ENCODE measurements at regions not wholly inside any gene's neighbourhood (a gene's known extent, or its start where the extent isn't known, plus 50 kb on each side); places are given as distances from the start of the nearest gene placed in this dataset.

GRCh38 chr14:98350213-98350612 is 921.8 kb downstream of the BCL11B start:
- Histone ChIP-seq H3K9me3 (ENCODE audit: severe bottlenecking) (no peaks in the 10 kb centered on the region), H3K27me3 (ENCODE audit: insufficient read depth, poor library complexity, severe bottlenecking) (no peaks in the 10 kb centered on the region), H3K27ac (ENCODE audit: poor library complexity, severe bottlenecking) (no peak overlapping the region), H3K4me1 (ENCODE audit: insufficient read depth, poor library complexity, severe bottlenecking) (peaks cover 4% of the 10 kb centered on the region), H3K36me3 (ENCODE audit: low read depth) (no peaks in the 10 kb centered on the region), H3K4me3 (ENCODE audit: severe bottlenecking) (no peak overlapping the region)
- DNase-seq (ENCODE audit: low spot score) = no peak
- TF ChIP-seq CTCF (IDR thresholded peaks at IDR 0.05; ENCODE audit: poor library complexity, severe bottlenecking) = no peak
- ATAC-seq (ENCODE audit: low read depth) = no peak

- Histone ChIP-seq H3K27ac (ENCODE audit: poor library complexity, severe bottlenecking) (no peak overlapping the region), H3K27me3 (ENCODE audit: insufficient read depth, poor library complexity, severe bottlenecking) (no peaks in the 10 kb centered on the region), H3K36me3 (ENCODE audit: low read depth) (no peaks in the 10 kb centered on the region), H3K9me3 (ENCODE audit: severe bottlenecking) (no peaks in the 10 kb centered on the region), H3K4me1 (ENCODE audit: insufficient read depth, poor library complexity, severe bottlenecking) (peaks cover 17% of the 10 kb centered on the region), H3K4me3 (ENCODE audit: severe bottlenecking) (no peak overlapping the region)
- TF ChIP-seq CTCF (IDR thresholded peaks at IDR 0.05; ENCODE audit: poor library complexity, severe bottlenecking) = no peak
- ATAC-seq (ENCODE audit: low read depth) = no peak
- DNase-seq (ENCODE audit: low spot score) = no peak
Observed at GRCh38 chr14:98364961-98365360, 907.0 kb downstream of the BCL11B start.

GRCh38 chr14:98366429-98366828 is 905.6 kb downstream of the BCL11B start:
- Histone ChIP-seq H3K36me3 (ENCODE audit: low read depth) (no peaks in the 10 kb centered on the region), H3K27me3 (ENCODE audit: insufficient read depth, poor library complexity, severe bottlenecking) (no peaks in the 10 kb centered on the region), H3K27ac (ENCODE audit: poor library complexity, severe bottlenecking) (no peak overlapping the region), H3K4me3 (ENCODE audit: severe bottlenecking) (no peak overlapping the region), H3K9me3 (ENCODE audit: severe bottlenecking) (no peaks in the 10 kb centered on the region), H3K4me1 (ENCODE audit: insufficient read depth, poor library complexity, severe bottlenecking) (peaks cover 32% of the 10 kb centered on the region)
- DNase-seq (ENCODE audit: low spot score) (no peak), ATAC-seq (ENCODE audit: low read depth) (no peak)
- TF ChIP-seq CTCF (IDR thresholded peaks at IDR 0.05; ENCODE audit: poor library complexity, severe bottlenecking) = no peak

GRCh38 chr14:98368221-98368620 is 903.8 kb downstream of the BCL11B start:
- no peaks in the 10 kb centered on the region for H3K36me3 ChIP-seq (ENCODE audit: low read depth)
- H3K27ac ChIP-seq (ENCODE audit: poor library complexity, severe bottlenecking) = peak overlapping the region; percentile 16
- peaks cover 33% of the 10 kb centered on the region for H3K4me1 ChIP-seq (ENCODE audit: insufficient read depth, poor library complexity, severe bottlenecking)
- ATAC-seq (ENCODE audit: low read depth) = peak; percentile 23; the same call in 1 of the 3 replicates
- no peaks in the 10 kb centered on the region for H3K27me3 ChIP-seq (ENCODE audit: insufficient read depth, poor library complexity, severe bottlenecking)
- no peak overlapping the region for H3K4me3 ChIP-seq (ENCODE audit: severe bottlenecking)
- no peaks in the 10 kb centered on the region for H3K9me3 ChIP-seq (ENCODE audit: severe bottlenecking)
- no peak for DNase-seq (ENCODE audit: low spot score)
- TF ChIP-seq CTCF (IDR thresholded peaks at IDR 0.05; ENCODE audit: poor library complexity, severe bottlenecking) = no peak

- H3K4me1 ChIP-seq (ENCODE audit: insufficient read depth, poor library complexity, severe bottlenecking) = peaks cover 33% of the 10 kb centered on the region
- DNase-seq (ENCODE audit: low spot score) = no peak
- peak overlapping the region; percentile 16 for H3K27ac ChIP-seq (ENCODE audit: poor library complexity, severe bottlenecking)
- no peak overlapping the region for H3K4me3 ChIP-seq (ENCODE audit: severe bottlenecking)
- no peaks in the 10 kb centered on the region for H3K27me3 ChIP-seq (ENCODE audit: insufficient read depth, poor library complexity, severe bottlenecking)
- TF ChIP-seq CTCF (IDR thresholded peaks at IDR 0.05; ENCODE audit: poor library complexity, severe bottlenecking) = no peak
- no peaks in the 10 kb centered on the region for H3K36me3 ChIP-seq (ENCODE audit: low read depth)
- H3K9me3 ChIP-seq (ENCODE audit: severe bottlenecking) = no peaks in the 10 kb centered on the region
- peak; percentile 81 for ATAC-seq (ENCODE audit: low read depth)
Observed at GRCh38 chr14:98368916-98369315, 903.1 kb downstream of the BCL11B start.

All from RWPE2 (cell line).